NB4 (cell line): ENCODE measurements at regions not wholly inside any gene's neighbourhood (a gene's known extent, or its start where the extent isn't known, plus 50 kb on each side); places are given as distances from the start of the nearest gene placed in this dataset.

Experiments used
- DNase-seq: peaks from one replicate; pipeline ENCODE4 v3.0.0; 2010; ENCODE audit warnings: low read depth
- H3K4me3 ChIP-seq: one replicate; pipeline ENCODE4 v1.5.1; 2011; ENCODE audit warnings: mild to moderate bottlenecking, low read depth, low read length, moderate library complexity
- MYC ChIP-seq: IDR thresholded peaks from 2 replicates; pipeline ENCODE4 v1.6.1; 2011; ENCODE audit warnings: low read depth, low read length
- POLR2A ChIP-seq: IDR thresholded peaks from 2 replicates; pipeline ENCODE4 v1.6.1; 2011; ENCODE audit warnings: mild to moderate bottlenecking; ENCODE audit not compliant: insufficient read length; ENCODE audit errors: extremely low read depth
- TF ChIP-seq, protein P1 (sequence below): IDR thresholded peaks from 2 replicates; pipeline ENCODE4 v1.6.1; 2011; ENCODE audit warnings: low read depth, low read length
- TF ChIP-seq, protein P2 (sequence below): IDR thresholded peaks from one replicate; pipeline ENCODE4 v1.5.1; 2012; ENCODE audit warnings: low read depth, low read length

DNA sequence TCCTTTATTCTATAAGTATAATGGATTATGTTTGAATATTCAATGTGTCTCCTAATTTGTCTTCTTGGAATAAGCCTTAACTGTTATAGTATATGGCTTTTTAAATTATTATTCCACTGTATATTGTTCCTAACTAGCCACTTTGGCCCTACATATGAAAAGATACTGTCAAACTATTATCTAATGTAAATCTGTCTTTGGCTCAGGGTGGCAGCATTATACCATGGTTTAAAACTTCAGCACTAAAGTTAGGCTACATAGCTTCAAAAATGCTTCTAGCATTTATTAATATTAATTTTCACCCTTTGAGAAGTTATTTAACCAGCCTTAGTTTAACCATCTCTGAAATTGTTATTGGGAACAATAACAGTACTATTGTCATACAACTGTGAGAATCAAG is 543.1 kb upstream of the MBL2 start:
- DNase-seq, result no peak
- TF ChIP-seq POLR2A, result no peak
- TF ChIP-seq, protein P1, sequence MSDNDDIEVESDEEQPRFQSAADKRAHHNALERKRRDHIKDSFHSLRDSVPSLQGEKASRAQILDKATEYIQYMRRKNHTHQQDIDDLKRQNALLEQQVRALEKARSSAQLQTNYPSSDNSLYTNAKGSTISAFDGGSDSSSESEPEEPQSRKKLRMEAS, result no peak
- TF ChIP-seq, protein P2, sequence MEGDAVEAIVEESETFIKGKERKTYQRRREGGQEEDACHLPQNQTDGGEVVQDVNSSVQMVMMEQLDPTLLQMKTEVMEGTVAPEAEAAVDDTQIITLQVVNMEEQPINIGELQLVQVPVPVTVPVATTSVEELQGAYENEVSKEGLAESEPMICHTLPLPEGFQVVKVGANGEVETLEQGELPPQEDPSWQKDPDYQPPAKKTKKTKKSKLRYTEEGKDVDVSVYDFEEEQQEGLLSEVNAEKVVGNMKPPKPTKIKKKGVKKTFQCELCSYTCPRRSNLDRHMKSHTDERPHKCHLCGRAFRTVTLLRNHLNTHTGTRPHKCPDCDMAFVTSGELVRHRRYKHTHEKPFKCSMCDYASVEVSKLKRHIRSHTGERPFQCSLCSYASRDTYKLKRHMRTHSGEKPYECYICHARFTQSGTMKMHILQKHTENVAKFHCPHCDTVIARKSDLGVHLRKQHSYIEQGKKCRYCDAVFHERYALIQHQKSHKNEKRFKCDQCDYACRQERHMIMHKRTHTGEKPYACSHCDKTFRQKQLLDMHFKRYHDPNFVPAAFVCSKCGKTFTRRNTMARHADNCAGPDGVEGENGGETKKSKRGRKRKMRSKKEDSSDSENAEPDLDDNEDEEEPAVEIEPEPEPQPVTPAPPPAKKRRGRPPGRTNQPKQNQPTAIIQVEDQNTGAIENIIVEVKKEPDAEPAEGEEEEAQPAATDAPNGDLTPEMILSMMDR, result no peak
- TF ChIP-seq MYC, result no peak
- H3K4me3 ChIP-seq, result no peak overlapping the region

DNA sequence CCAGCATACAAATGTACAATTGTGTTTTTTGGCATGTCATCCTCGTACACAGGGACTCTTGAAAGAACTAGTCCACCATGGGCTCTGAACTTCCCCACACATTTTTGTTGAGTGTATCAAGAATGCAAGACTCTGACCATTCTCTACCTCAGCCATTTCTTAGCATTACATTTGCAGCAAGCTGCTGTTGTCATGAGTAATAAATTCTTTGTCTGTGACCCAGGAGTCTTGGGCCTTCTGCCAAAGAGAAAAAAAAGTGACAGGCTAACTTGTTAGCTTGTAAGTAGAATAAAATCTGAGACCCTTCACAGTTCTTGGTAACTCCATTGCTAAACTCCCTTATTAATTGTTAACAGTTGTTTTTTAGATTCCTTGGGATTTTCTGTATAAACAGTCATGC is 542.3 kb upstream of the MBL2 start:
- DNase-seq, result no peak
- TF ChIP-seq, protein P2, result no peak
- TF ChIP-seq, protein P1, result no peak
- TF ChIP-seq MYC, result no peak
- H3K4me3 ChIP-seq, result no peak overlapping the region

DNA sequence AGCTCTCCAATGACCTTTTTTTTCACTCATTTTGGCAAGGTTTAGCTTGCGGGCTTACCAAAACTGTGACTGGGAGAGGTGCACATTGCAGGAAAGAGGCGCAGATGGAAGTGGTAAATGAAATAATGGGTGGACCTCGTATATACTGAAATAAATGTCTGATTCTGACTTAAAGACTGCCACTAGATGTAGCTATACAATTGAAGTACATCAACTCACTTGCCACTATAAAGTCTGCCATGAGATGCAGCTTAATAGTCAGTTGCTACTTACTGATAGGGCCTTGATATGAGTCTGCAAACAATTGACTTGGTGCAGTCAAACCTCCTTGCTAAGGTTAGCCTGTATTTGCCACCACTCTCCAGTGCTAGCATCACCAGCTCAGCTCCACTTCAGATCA is 525.9 kb upstream of the MBL2 start:
- TF ChIP-seq, protein P1, result no peak
- TF ChIP-seq MYC (no peak), POLR2A (no peak)
- no peak for DNase-seq
- no peak overlapping the region for H3K4me3 ChIP-seq

DNA sequence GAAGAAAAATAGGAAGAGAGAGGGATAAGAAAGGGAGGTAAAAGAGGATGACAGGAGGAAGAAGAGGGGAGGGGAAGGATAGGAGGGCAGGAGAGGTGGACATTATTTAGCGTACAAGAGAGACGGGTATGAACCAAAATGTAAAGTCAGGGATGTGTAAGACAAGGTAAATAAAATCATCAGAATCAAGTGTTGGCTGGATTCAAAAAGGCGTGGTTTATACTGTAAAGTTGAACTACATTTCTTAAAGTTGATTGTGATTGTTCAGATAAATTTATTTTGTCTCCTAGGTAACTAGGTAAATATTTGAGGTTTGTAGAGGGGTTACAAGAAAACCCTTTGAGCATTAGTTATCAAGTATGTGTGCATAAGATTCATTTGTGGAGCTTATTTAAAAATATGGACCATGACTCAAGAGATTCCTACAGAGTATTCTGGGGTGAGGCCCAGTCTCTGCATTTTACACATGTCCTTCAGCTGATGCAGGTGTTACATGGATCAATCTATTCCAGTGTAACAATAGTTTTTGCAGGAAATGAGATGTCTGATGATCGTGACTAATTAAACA is 512.1 kb upstream of the MBL2 start:
- DNase-seq, result no peak
- H3K4me3 ChIP-seq, result no peak overlapping the region
- TF ChIP-seq, protein P2, result no peak
- TF ChIP-seq POLR2A (no peak), MYC (no peak)
- TF ChIP-seq, protein P1, result no peak

DNA sequence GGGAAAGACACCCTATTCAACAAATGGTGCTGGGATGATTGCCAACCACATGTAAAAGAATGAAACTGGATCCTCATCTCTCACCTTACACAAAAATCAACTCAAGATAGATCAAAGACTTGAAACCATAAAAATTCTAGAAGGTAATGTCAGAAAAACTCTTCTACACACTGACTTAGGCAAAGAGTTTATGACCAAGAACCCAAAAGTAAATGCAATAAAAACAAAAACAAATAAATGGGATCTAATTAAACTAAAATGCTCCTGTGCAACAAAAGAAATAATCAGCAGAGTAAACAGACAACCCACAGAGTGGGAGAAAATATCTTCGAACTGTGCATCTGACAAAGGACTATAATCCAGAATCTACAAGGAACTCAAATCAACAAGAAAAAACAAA is 504.2 kb upstream of the MBL2 start:
- H3K4me3 ChIP-seq, result no peak overlapping the region
- TF ChIP-seq MYC (no peak), POLR2A (no peak)
- TF ChIP-seq, protein P2, result no peak
- TF ChIP-seq, protein P1, result no peak
- DNase-seq, result no peak

DNA sequence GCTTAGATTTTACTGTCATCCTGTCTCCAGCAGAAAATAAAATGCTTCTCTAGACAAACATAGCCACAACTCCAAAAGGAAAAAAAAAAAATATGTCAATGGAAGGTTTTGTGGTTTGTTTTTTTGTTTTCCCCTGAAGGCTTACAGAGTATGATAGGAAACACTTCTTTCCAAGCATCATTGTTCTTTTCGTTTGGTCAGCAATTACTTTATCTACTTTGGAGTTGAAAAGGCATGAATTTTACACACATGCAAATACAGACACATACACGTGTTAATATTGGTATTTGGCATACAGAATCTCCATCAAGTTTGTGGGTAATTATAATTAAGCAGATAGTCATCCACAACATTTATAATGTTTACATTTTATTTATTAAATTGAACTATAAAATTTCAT is 496.9 kb upstream of the MBL2 start:
- no peak overlapping the region for H3K4me3 ChIP-seq
- TF ChIP-seq, protein P2, result no peak
- DNase-seq, result no peak
